Suprapubic skin (tissue), 2 donors: ENCODE measurements at regions not wholly inside any gene's neighbourhood (a gene's known extent, or its start where the extent isn't known, plus 50 kb on each side); places are given as distances from the start of the nearest gene placed in this dataset.

Source experiments
- EP300 ChIP-seq: sonication (generic); formaldehyde crosslinking; IDR thresholded peaks from one replicate; pipeline ENCODE4 v1.6.1; 2017; ENCODE audit warnings: antibody characterized with exemption
- POLR2A ChIP-seq, 2 donors: fragments of 450-650 bp; IDR thresholded peaks; one replicate each; pipeline ENCODE4 v1.6.1; 2017; ENCODE audit warnings: antibody characterized with exemption in 2 of 2, mild to moderate bottlenecking in 2 of 2, moderate library complexity in 2 of 2

GRCh38 chr7:1312136-1313070 is 79.7 kb downstream of the UNCX start:
- no peak for TF ChIP-seq EP300
- no peak for TF ChIP-seq POLR2A (IDR thresholded peaks at IDR 0.05)
